HUES6 (cell line): ENCODE measurements at regions not wholly inside any gene's neighbourhood (a gene's known extent, or its start where the extent isn't known, plus 50 kb on each side); places are given as distances from the start of the nearest gene placed in this dataset.
"Not testable (repeated sequence)": the region's sequence is repeated elsewhere in the genome, so short reads cannot be mapped to it uniquely, and the experiment has no call there.

Experiments used
- H3K27ac ChIP-seq: 2 replicates; pipeline ENCODE4 v1.7.0; 2013; ENCODE audit warnings: low read depth, mild to moderate bottlenecking, low read length, inconsistent platforms
- H3K27me3 ChIP-seq: 2 replicates; pipeline ENCODE4 v1.6.1; 2013; ENCODE audit warnings: low read length; ENCODE audit not compliant: control insufficient read depth, insufficient read depth
- H3K36me3 ChIP-seq: 2 replicates; pipeline ENCODE4 v1.6.1; 2013; ENCODE audit warnings: low read length; ENCODE audit not compliant: control insufficient read depth, insufficient read depth
- H3K4me1 ChIP-seq: 2 replicates; pipeline ENCODE4 v1.6.1; 2013; ENCODE audit warnings: low read length; ENCODE audit not compliant: control insufficient read depth, insufficient read depth
- H3K4me3 ChIP-seq: 2 replicates; pipeline ENCODE4 v1.5.1; 2013; ENCODE audit warnings: low read depth, low read length
- H3K9ac ChIP-seq: one replicate; pipeline ENCODE4 v1.6.1; 2013; ENCODE audit warnings: mild to moderate bottlenecking, low read length
- H3K9me3 ChIP-seq: 2 replicates; pipeline ENCODE4 v1.6.1; 2013; ENCODE audit warnings: low read depth, low read length; ENCODE audit not compliant: control insufficient read depth, insufficient read depth

DNA sequence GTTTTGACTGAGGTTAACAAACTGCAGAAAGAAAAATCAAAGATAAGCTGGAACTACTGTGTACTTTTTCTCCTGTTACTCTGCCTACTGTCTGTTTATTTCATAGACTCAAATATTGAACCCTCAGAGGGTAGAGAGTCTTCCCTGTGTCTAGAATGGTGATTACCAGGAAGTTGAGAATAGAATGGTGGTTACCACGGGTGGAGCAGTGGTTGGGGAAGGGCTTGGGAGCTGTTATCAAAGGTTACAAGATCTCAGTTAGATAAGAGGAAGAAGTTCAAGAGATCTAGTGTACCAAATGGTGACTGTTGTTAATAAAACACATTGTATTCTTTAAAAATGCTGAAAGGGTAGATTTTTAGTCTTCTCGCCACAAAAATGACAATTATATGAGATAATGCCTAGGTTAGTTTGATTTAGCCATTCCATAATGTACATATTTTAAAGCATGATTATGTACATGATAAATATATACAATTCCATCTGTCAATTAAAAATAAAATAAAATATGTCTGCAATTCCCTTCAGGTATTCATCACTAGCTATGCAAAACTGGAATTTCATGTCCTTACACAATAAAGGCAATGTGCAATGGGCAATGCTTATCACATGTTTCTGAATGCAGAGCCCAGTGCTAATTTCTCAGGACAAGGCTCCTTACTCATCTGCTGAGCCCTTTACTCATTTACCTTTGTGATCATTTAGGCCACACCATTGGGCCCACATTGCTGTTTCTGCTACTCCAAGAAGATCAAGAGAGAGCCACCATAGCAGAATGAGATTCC is 474.3 kb upstream of the CAMK1G start:
- Histone ChIP-seq H3K27me3 (no peaks in the 10 kb centered on the region), H3K27ac (no peak overlapping the region), H3K9me3 (0 out of 2 replicates have a peak, but pooled peaks cover 2% of the 10 kb centered on the region), H3K36me3 (no peaks in the 10 kb centered on the region), H3K4me3 (no peak overlapping the region), H3K4me1 (peaks cover 22% of the 10 kb centered on the region), H3K9ac (no peak overlapping the region)

DNA sequence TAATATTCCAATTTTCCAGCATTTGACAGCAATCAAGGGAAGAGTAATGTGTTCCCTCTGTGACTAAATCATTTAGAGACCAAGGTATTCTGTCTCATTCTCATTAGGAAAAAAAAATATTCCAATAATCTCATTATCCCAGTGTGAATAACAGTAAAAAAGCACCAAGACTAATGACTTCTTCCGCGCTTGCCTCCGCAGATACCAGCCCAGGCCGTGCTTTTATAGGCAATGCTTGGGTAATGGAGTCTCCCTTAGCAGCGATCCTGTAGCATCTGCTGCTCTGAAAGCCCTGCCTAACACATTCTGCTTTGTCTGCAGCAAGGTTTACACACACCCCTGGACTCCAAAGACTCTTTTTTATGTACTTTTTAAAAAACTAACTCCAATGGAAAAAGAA is 470.0 kb upstream of the CAMK1G start:
- Histone ChIP-seq H3K4me1 (peaks cover 11% of the 10 kb centered on the region), H3K9me3 (no peaks in the 10 kb centered on the region), H3K9ac (no peak overlapping the region), H3K4me3 (no peak overlapping the region), H3K27me3 (no peaks in the 10 kb centered on the region), H3K27ac (no peak overlapping the region), H3K36me3 (no peaks in the 10 kb centered on the region)

DNA sequence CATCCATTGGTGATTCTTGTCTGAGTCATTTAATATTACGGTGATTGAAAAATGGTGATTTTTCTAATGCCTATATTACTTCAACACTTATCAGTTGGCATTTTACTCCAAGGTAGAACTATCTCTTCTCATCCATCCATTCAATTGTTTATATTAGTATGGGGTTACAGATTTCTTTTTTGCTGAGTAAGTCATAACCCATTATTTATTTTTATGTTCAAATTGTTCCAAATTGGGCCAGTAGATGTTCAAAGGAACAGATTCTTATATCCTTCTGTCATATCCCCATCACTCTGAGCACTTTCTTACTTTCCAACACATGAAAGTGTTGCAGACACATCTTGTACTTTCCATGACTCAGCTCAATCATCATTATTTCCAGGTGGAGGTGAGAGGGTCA is 466.8 kb upstream of the CAMK1G start:
- Histone ChIP-seq H3K4me3 (no peak overlapping the region), H3K4me1 (peaks cover 11% of the 10 kb centered on the region), H3K27me3 (no peaks in the 10 kb centered on the region), H3K36me3 (no peaks in the 10 kb centered on the region), H3K27ac (no peak overlapping the region), H3K9ac (no peak overlapping the region), H3K9me3 (no peaks in the 10 kb centered on the region)

DNA sequence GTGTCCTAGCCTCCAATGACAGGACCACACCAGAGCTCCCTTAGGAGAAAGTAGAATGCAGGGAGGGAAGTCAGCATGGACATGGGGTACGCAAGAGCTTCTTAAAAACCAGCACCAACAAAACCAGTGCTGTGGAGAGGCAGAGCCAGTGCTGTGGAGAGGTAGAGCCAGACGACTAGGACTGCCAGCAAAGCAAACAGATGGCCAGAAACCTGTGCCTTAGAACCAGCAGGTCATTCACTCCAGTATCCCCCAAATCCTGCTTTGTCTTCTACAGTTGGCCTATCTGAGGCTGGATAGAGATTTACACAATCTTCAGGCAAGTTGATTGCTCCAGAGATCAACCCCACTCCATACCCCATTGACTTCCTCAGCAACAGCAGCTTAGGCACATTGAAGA is 459.9 kb upstream of the CAMK1G start:
- no peak overlapping the region for H3K9ac ChIP-seq
- H3K27ac ChIP-seq = no peak overlapping the region
- H3K27me3 ChIP-seq = no peaks in the 10 kb centered on the region
- no peak overlapping the region for H3K4me3 ChIP-seq
- H3K36me3 ChIP-seq = no peaks in the 10 kb centered on the region
- H3K9me3 ChIP-seq = 0 out of 2 replicates have a peak, but pooled peaks cover 7% of the 10 kb centered on the region
- no peaks in the 10 kb centered on the region for H3K4me1 ChIP-seq

DNA sequence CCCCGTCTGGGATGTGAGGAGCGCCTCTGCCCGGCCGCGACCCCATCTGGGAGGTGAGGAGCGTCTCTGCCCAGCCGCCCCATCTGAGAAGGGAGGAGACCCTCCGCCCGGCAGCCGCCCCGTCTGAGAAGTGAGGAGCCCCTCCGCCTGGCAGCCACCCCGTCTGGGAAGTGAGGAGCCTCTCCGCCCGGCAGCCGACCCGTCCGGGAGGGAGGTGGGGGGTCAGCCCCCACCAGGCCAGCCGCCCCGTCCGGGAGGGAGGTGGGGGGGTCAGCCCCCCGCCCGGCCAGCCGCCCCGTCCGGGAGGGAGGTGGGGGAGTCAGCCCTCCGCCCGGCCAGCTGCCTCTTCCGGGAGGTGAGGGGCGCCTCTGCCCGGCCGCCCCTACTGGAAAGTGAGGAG is 454.4 kb upstream of the CAMK1G start:
- not testable (repeated sequence) for H3K4me3 ChIP-seq, H3K36me3 ChIP-seq, H3K4me1 ChIP-seq, H3K27me3 ChIP-seq, H3K9ac ChIP-seq, H3K27ac ChIP-seq
- H3K9me3 ChIP-seq = peaks cover 13% of the 10 kb centered on the region; the same call in 1 of the 2 replicates

DNA sequence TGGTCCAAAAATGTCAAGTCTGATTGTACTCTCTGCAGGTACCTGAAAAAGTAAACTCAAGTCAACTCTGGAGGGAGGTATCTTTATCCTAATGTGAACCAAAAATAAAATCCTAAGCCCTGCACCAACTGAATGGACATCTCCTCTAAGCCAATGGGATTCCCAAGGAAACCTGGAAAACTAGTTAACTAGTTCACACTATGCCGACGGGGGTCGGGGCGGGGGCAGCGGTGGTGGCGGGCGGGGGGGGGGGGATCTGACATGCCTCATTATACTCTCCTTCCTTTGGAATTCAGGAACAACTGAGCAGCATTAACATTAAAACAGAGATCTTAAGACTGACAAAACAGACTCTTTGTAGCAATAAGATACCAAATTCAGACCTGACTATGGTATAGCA is 452.6 kb upstream of the CAMK1G start:
- Histone ChIP-seq H3K4me3 (no peak overlapping the region), H3K9ac (no peak overlapping the region), H3K27me3 (no peaks in the 10 kb centered on the region), H3K4me1 (no peaks in the 10 kb centered on the region; the same call in 1 of the 2 replicates), H3K9me3 (peaks cover 13% of the 10 kb centered on the region; the same call in 1 of the 2 replicates), H3K27ac (no peak overlapping the region), H3K36me3 (no peaks in the 10 kb centered on the region)

DNA sequence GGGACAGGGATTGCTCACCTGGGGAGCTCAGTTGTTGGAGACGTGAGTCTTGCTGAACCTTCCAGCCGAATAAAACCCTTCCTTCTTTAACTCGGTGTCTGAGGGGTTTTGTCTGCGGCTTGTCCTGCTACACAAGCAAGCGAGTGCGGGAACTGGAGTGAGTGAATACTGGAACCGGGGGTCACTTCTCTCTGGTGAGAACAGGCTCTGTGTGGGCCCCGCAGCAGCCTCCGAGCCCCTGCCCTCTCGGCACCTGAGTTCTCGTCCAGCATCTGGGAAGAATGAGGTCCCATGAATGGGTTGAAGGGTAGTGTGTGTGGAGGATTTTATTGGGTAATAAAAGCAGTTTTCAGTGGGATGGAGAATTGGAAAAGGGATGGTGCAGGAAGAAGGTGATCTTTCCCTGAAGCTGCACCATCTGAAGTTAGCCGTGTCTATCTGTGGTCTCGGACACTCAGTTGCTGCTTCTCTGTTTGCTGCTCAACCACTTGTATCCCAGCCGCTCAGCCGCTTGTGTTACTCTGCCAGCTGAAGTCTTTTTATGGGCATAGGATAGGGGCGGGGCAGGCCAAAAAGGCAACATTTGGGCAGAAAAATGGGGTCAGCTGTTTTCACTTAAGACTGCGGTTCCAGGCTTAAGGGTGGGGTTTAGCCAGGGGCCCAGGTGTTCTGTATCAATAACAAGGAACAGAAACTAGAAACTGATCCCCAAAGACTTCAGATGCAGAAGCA is 450.6 kb upstream of the CAMK1G start:
- Histone ChIP-seq H3K4me1 (no peaks in the 10 kb centered on the region; the same call in 1 of the 2 replicates), H3K9me3 (peaks cover 10% of the 10 kb centered on the region; the same call in 1 of the 2 replicates), H3K9ac (no peak overlapping the region), H3K27me3 (no peaks in the 10 kb centered on the region), H3K4me3 (no peak overlapping the region), H3K36me3 (no peaks in the 10 kb centered on the region), H3K27ac (no peak overlapping the region)

DNA sequence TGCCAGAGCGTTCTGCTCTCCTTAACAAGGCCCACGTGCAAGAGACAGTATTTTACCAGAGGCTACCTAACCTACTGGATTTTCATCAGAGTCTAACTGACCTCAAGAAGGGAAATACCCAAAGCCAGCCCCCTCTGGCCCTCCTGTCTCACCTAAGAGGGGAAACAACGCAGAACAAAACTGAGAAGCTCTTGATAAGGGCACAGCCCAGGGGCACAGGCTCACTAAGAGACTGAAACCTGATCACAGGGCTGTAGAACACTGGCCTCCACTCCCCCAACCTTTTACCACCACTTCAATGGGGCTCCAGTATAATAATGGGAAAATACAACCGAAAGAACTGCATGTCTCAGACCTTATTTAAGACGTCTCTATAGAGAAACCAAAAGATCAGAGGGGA is 449.5 kb upstream of the CAMK1G start:
- H3K4me1 ChIP-seq = no peaks in the 10 kb centered on the region; the same call in 1 of the 2 replicates

DNA sequence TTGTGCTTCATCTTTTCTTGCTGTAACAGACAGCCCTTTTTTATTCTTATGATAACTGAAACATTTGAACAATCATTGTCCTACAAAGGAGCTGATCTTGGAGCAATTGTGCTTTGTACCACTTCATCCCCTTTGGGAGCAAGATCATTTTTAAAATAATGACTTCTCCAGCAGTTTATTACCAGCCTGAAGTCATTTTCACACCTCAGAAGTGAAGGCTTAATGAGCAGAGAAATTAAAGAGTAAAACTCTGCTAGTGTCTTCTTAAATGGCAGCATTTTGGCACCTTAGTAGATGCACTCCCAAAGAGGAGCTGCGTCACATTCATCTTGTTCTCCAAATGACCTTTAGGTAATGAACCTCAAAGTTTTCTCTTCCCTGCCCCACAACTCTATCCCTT is 439.6 kb upstream of the CAMK1G start:
- Histone ChIP-seq H3K9me3 (no peaks in the 10 kb centered on the region), H3K9ac (no peak overlapping the region), H3K27ac (no peak overlapping the region), H3K27me3 (no peaks in the 10 kb centered on the region), H3K4me3 (no peak overlapping the region), H3K4me1 (peaks cover 9% of the 10 kb centered on the region; the same call in 1 of the 2 replicates), H3K36me3 (no peaks in the 10 kb centered on the region)

More for the DNA sequence above, 449.5 kb upstream of the CAMK1G start:
- H3K27me3 ChIP-seq = no peaks in the 10 kb centered on the region
- no peaks in the 10 kb centered on the region for H3K36me3 ChIP-seq
- H3K27ac ChIP-seq = no peak overlapping the region
- H3K9me3 ChIP-seq = peaks cover 7% of the 10 kb centered on the region; the same call in 1 of the 2 replicates
- H3K9ac ChIP-seq = no peak overlapping the region
- no peak overlapping the region for H3K4me3 ChIP-seq

DNA sequence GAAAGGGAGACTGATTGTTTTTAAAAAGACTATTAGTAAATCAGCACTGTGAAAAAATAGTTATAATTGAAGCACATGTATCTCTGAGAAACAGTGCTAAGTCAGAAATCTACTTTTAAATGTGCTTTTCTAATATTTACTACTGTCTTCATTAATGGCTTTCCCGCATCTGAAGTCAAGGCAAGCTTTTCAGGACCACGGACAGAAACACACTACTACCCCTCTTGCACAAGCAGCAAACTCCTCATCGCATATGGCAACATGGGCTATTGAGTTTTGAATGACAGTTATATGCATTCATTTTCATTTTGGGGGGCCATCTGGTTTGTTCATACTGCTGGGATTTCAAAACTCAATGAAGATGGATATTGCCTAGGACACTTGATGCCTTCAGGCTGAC is 433.4 kb upstream of the CAMK1G start:
- H3K27ac ChIP-seq = no peak overlapping the region
- H3K9me3 ChIP-seq = no peaks in the 10 kb centered on the region
- no peak overlapping the region for H3K4me3 ChIP-seq
- H3K27me3 ChIP-seq = no peaks in the 10 kb centered on the region
- H3K36me3 ChIP-seq = no peaks in the 10 kb centered on the region
- H3K4me1 ChIP-seq = peaks cover 5% of the 10 kb centered on the region
- H3K9ac ChIP-seq = no peak overlapping the region

DNA sequence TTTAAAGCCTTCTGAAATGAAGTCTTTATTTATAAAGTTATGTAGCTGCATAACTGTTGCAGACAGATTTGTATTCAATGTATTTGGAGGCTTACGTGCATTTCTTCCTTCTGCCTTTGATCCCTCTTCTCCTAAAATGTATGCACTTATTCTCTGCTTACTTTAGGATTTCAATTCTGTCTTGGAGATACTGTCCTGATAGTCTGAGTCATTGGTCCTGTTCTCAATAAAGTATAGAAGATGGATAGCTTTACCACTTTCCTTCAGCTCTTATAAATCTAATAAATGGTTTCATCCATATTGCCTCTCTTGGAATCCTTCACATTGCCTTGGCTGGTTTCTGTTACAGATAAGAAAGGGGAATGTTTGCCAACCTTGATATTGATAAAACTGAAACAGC is 430.1 kb upstream of the CAMK1G start:
- H3K9ac ChIP-seq = no peak overlapping the region
- no peaks in the 10 kb centered on the region for H3K9me3 ChIP-seq
- H3K36me3 ChIP-seq = no peaks in the 10 kb centered on the region
- H3K4me1 ChIP-seq = peaks cover 36% of the 10 kb centered on the region
- no peak overlapping the region for H3K27ac ChIP-seq
- H3K4me3 ChIP-seq = no peak overlapping the region
- no peaks in the 10 kb centered on the region for H3K27me3 ChIP-seq
